A673 (cell line): ENCODE measurements at regions not wholly inside any gene's neighbourhood (a gene's known extent, or its start where the extent isn't known, plus 50 kb on each side); places are given as distances from the start of the nearest gene placed in this dataset.
A peak's percentile ranks its signal among the peaks of the same experiment; 100 is the strongest.

ENCODE experiments used
- BruUV-seq: library from RNA; stranded (reverse); fragments of 400-500 nt; replicated peaks from 2 replicates; lab custom pipeline; 2021; lab: Mats Ljungman, UMichigan
- CTCF ChIA-PET: fragments of 300-600 bp; sonication (Branson Sonifier 250); formaldehyde crosslinking; loops from one replicate; lab custom pipeline; 2022; ENCODE audit warnings: antibody characterized with exemption; lab: Charles Lee
- POLR2A ChIA-PET: fragments of 300-600 bp; sonication (Branson Sonifier 250); formaldehyde crosslinking; loops from one replicate; lab custom pipeline; 2022; ENCODE audit warnings: antibody characterized with exemption; ENCODE audit not compliant: low non-redundant PET; lab: Charles Lee
- DNase-seq: peaks from one replicate; pipeline ENCODE4 v3.0.0-alpha.2; 2015; ENCODE audit warnings: low spot score
- H3K27ac ChIP-seq: fragments of 200-600 bp; sonication (generic); 2 replicates; pipeline ENCODE4 v1.5.1; 2016; ENCODE audit warnings: mixed run types, low read depth, mild to moderate bottlenecking, mixed read lengths, antibody characterized with exemption, low read length; ENCODE audit not compliant: poor library complexity, severe bottlenecking
- H3K27me3 ChIP-seq: fragments of 200-600 bp; sonication (generic); replicated peaks from 2 replicates; pipeline ENCODE4 v1.6.1; 2017; ENCODE audit warnings: mixed run types, low read depth, mild to moderate bottlenecking, mixed read lengths, antibody characterized with exemption, low read length; ENCODE audit not compliant: insufficient read depth, poor library complexity
- H3K36me3 ChIP-seq: fragments of 200-600 bp; sonication (generic); 2 replicates; pipeline ENCODE4 v1.6.1; 2016; ENCODE audit warnings: mixed run types, mild to moderate bottlenecking, mixed read lengths, antibody characterized with exemption, low read length; ENCODE audit not compliant: insufficient read depth, poor library complexity, severe bottlenecking
- H3K4me1 ChIP-seq: fragments of 200-600 bp; sonication (generic); 2 replicates; pipeline ENCODE4 v1.6.1; 2017; ENCODE audit warnings: mixed run types, mild to moderate bottlenecking, mixed read lengths, antibody characterized with exemption, low read length; ENCODE audit not compliant: insufficient read depth, poor library complexity, severe bottlenecking
- H3K4me3 ChIP-seq: fragments of 200-600 bp; sonication (generic); 2 replicates; pipeline ENCODE4 v1.5.1; 2016; ENCODE audit warnings: low read depth, mixed run types, mild to moderate bottlenecking, mixed read lengths, low read length; ENCODE audit not compliant: poor library complexity, severe bottlenecking
- H3K9me3 ChIP-seq: fragments of 200-600 bp; sonication (generic); 2 replicates; pipeline ENCODE4 v1.6.1; 2016; ENCODE audit warnings: mixed run types, low read depth, mild to moderate bottlenecking, mixed read lengths, antibody characterized with exemption, low read length; ENCODE audit not compliant: poor library complexity, severe bottlenecking
- EZH2 ChIP-seq: fragments of 200-600 bp; sonication (generic); IDR thresholded peaks from 2 replicates; pipeline ENCODE4 v1.6.1; 2017; ENCODE audit warnings: borderline replicate concordance, low read depth, mild to moderate bottlenecking, mixed read lengths, antibody characterized with exemption, low read length; ENCODE audit not compliant: poor library complexity, severe bottlenecking
- intact Hi-C: fragments of 100-400 bp; cut with micrococcal nuclease; formaldehyde crosslinking; loops from one replicate; pipeline ENCODE4 v1.10.0; 2022; ENCODE audit not compliant: unreplicated experiment
- TF ChIP-seq, protein P1 (sequence below): fragments of 300-800, 200-600 bp; sonication (generic); conservative IDR thresholded peaks from 2 replicates; pipeline ENCODE4 v1.5.1; 2017; ENCODE audit warnings: low read depth, mild to moderate bottlenecking, antibody characterized with exemption, low read length, moderate library complexity, mixed read lengths

GRCh38 chr11:43197379-43197778 lies 114.4 kb upstream of the API5 start:
- H3K27ac ChIP-seq, result no peak overlapping the region
- TF ChIP-seq EZH2, result no peak
- TF ChIP-seq, protein P1, sequence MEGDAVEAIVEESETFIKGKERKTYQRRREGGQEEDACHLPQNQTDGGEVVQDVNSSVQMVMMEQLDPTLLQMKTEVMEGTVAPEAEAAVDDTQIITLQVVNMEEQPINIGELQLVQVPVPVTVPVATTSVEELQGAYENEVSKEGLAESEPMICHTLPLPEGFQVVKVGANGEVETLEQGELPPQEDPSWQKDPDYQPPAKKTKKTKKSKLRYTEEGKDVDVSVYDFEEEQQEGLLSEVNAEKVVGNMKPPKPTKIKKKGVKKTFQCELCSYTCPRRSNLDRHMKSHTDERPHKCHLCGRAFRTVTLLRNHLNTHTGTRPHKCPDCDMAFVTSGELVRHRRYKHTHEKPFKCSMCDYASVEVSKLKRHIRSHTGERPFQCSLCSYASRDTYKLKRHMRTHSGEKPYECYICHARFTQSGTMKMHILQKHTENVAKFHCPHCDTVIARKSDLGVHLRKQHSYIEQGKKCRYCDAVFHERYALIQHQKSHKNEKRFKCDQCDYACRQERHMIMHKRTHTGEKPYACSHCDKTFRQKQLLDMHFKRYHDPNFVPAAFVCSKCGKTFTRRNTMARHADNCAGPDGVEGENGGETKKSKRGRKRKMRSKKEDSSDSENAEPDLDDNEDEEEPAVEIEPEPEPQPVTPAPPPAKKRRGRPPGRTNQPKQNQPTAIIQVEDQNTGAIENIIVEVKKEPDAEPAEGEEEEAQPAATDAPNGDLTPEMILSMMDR, result no peak
- CTCF ChIA-PET, result no interaction called here
- POLR2A ChIA-PET, result no interaction called here
- peak; percentile 67 for DNase-seq
- no peak overlapping the region for H3K4me3 ChIP-seq
- H3K9me3 ChIP-seq, result no peaks in the 10 kb centered on the region
- no peaks in the 10 kb centered on the region for H3K27me3 ChIP-seq
- no peaks in the 10 kb centered on the region for H3K4me1 ChIP-seq
- intact Hi-C loops, result no loop called here
- no peaks in the 10 kb centered on the region for H3K36me3 ChIP-seq
- no TSS peak for BruUV-seq

- Histone ChIP-seq H3K27ac (no peak overlapping the region), H3K9me3 (no peaks in the 10 kb centered on the region), H3K4me3 (no peak overlapping the region), H3K27me3 (no peaks in the 10 kb centered on the region), H3K4me1 (no peaks in the 10 kb centered on the region), H3K36me3 (no peaks in the 10 kb centered on the region)
- DNase-seq, result no peak
- no peak for TF ChIP-seq EZH2
- TF ChIP-seq, protein P1, result no peak
- ChIA-PET POLR2A (no interaction called here), CTCF (no interaction called here)
- no TSS peak for BruUV-seq
- intact Hi-C loops, result no loop called here
Observed at GRCh38 chr11:43200031-43200430, 111.8 kb upstream of the API5 start.

- no peak overlapping the region for H3K4me3 ChIP-seq
- peaks cover 6% of the 10 kb centered on the region for H3K9me3 ChIP-seq
- no TSS peak for BruUV-seq
- intact Hi-C loops, result no loop called here
- no peak overlapping the region for H3K27ac ChIP-seq
- ChIA-PET CTCF (no interaction called here), POLR2A (no interaction called here)
- H3K4me1 ChIP-seq, result no peaks in the 10 kb centered on the region
- no peaks in the 10 kb centered on the region for H3K27me3 ChIP-seq
- no peak for DNase-seq
- TF ChIP-seq, protein P1, result no peak
- TF ChIP-seq EZH2, result no peak
- no peaks in the 10 kb centered on the region for H3K36me3 ChIP-seq
Observed at GRCh38 chr11:43212279-43212678, 99.5 kb upstream of the API5 start.
